Esophagus (tissue), 2 donors: ENCODE measurements at regions not wholly inside any gene's neighbourhood (a gene's known extent, or its start where the extent isn't known, plus 50 kb on each side); places are given as distances from the start of the nearest gene placed in this dataset.

Experiments used
- H3K27ac ChIP-seq, 2 donors: one replicate each; pipeline ENCODE4 v1.5.1; 2013; ENCODE audit warnings: low read depth in 2 of 2, mild to moderate bottlenecking in 2 of 2, inconsistent platforms in 1 of 2, low read length in 1 of 2, moderate library complexity in 1 of 2
- H3K27me3 ChIP-seq, 2 donors: one replicate each; pipeline ENCODE4 v1.6.1; 2013; ENCODE audit warnings: low read length in 2 of 2, control low read depth in 1 of 2, mild to moderate bottlenecking in 1 of 2; ENCODE audit not compliant: insufficient read depth in 2 of 2, control insufficient read depth in 1 of 2
- H3K36me3 ChIP-seq, 2 donors: one replicate each; pipeline ENCODE4 v1.6.1; 2013; ENCODE audit warnings: low read length in 1 of 2; ENCODE audit not compliant: control insufficient read depth in 2 of 2, insufficient read depth in 2 of 2
- H3K4me1 ChIP-seq, 2 donors: one replicate each; pipeline ENCODE4 v1.6.1; 2013; ENCODE audit warnings: low read length in 1 of 2; ENCODE audit not compliant: control insufficient read depth in 2 of 2, insufficient read depth in 2 of 2
- H3K4me3 ChIP-seq, 2 donors: one replicate each; pipeline ENCODE4 v1.5.1; 2013; ENCODE audit warnings: low read length in 2 of 2, mild to moderate bottlenecking in 2 of 2, low read depth in 1 of 2, moderate library complexity in 1 of 2
- H3K9me3 ChIP-seq, 2 donors: one replicate each; pipeline ENCODE4 v1.6.1; 2013; ENCODE audit warnings: mild to moderate bottlenecking in 2 of 2, low read depth in 1 of 2, low read length in 1 of 2, moderate library complexity in 1 of 2; ENCODE audit not compliant: control insufficient read depth in 2 of 2, insufficient read depth in 1 of 2
- WGBS, 2 donors: extraction: QIAGEN DNeasy Blood & Tissue Kit; methylation state at CpG; one replicate each; pipeline ENCODE4 v1.1.7; 2013; 5-methylcytosine and 5-hydroxymethylcytosine counted together
- donor health status: healthy with polysubstance abuse.
- donor health status: Bipolar disorder and iron deficiency.

GRCh38 chr14:71482671-71483070, 449.6 kb upstream of the RGS6 start:
- peaks cover 0 to 2% of the 10 kb centered on the region in 2 donors for H3K36me3 ChIP-seq
- no peaks in the 10 kb centered on the region for H3K4me1 ChIP-seq
- H3K9me3 ChIP-seq: no peaks in the 10 kb centered on the region
- no peak overlapping the region for H3K4me3 ChIP-seq
- 51 to 56% methylated on average over 2 of the region's 2 CpGs for WGBS, 2 donors
- no peak overlapping the region for H3K27ac ChIP-seq
- no peaks in the 10 kb centered on the region for H3K27me3 ChIP-seq

DNA sequence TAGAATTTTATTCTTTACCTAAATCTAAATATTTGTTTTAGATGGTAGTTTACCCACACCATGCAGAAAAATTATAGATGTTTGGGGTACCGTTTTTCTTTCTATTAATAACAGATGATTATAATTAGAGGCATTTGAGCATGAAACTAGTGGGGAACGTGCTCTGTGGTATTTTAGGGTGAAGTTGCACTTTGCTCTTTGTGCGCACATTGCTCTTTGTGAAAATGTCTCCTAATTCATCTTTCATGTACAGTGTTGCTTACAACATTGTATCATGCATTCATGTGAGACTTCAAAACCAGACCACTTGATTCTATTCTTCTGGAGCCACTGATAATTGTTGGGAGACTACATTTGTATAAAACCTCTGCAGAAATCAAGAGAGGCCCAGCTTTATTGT, 449.1 kb upstream of the RGS6 start:
- Histone ChIP-seq H3K27ac (no peak overlapping the region), H3K4me1 (no peaks in the 10 kb centered on the region), H3K27me3 (no peaks in the 10 kb centered on the region), H3K36me3 (peaks cover 0 to 2% of the 10 kb centered on the region in 2 donors), H3K9me3 (no peaks in the 10 kb centered on the region), H3K4me3 (no peak overlapping the region)
- WGBS, 2 donors: 80 to 83% methylated on average over 3 of the region's 3 CpGs

DNA sequence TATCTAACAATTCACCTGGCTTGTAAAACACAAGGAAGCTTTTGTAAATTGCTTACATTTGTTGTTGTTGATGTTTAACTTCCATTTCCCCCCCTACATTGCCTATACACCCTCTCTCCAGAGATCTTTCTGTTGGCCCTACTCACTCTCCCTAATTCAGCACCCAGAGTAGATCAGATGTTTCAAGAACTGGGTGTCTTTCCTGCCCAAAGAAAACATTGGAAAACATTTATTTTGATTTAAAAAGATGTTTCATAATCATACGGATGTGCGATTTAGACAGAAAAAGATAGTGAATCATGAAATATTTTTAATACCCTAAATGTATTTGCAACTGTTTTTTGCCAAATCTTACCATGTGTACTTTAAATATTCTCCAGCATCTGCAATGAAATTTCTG, 446.4 kb upstream of the RGS6 start:
- H3K27me3 ChIP-seq: no peaks in the 10 kb centered on the region
- H3K27ac ChIP-seq: no peak overlapping the region
- no peak overlapping the region for H3K4me3 ChIP-seq
- WGBS, 2 donors: 92 to 99% methylated on average over 2 of the region's 2 CpGs
- peaks cover 0 to 2% of the 10 kb centered on the region in 2 donors for H3K36me3 ChIP-seq
- no peaks in the 10 kb centered on the region for H3K4me1 ChIP-seq
- H3K9me3 ChIP-seq: no peaks in the 10 kb centered on the region

DNA sequence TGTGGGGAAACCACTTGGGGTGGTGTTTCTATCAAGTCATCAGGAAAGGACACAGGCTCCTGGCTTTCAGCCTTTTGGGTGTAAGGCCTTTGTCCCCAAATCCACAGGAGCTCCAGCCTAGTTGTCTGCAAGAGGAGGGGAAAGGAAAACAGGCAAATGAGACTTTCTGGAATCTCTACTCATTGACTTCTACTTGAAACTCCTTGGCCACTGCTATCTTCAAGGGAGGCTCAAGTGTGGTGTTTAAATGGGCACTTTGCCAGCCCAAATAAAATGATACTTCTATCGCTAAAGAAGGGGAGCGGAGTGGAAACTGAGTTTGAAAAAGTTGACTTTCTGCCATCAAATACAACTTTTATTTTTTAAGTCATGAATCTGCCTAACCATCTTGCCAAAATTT, 445.9 kb upstream of the RGS6 start:
- Histone ChIP-seq H3K27me3 (no peaks in the 10 kb centered on the region), H3K36me3 (peaks cover 0 to 2% of the 10 kb centered on the region in 2 donors), H3K4me3 (no peak overlapping the region), H3K9me3 (no peaks in the 10 kb centered on the region), H3K4me1 (no peaks in the 10 kb centered on the region), H3K27ac (no peak overlapping the region)
- WGBS, 2 donors: 81 to 84% methylated on average over 2 of the region's 2 CpGs

DNA sequence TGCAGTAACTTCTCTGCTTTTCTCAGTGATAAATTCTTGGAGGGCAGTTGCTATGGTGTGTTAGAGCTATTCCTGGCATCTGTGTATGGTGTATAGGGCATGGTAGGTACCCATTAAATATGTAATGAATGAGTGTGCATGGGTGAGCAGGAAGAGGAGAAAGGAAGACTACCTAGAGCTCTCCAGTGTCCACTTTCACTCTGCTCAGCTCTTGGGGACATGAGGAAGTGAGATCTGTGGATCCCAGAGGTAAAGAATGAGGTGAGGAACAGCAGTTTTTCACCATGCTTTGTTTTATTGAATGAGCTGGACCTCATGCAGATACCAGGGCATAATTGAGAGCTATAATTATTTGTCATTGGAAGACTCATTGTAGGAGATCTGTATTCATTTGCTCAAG, 444.8 kb upstream of the RGS6 start:
- Histone ChIP-seq H3K36me3 (peaks cover 0 to 2% of the 10 kb centered on the region in 2 donors), H3K4me1 (no peaks in the 10 kb centered on the region), H3K4me3 (no peak overlapping the region), H3K27me3 (no peaks in the 10 kb centered on the region), H3K27ac (no peak overlapping the region), H3K9me3 (no peaks in the 10 kb centered on the region)

- H3K27ac ChIP-seq: no peak overlapping the region
- no peaks in the 10 kb centered on the region for H3K4me1 ChIP-seq
These were observed 444.3 kb upstream of the RGS6 start for GRCh38 chr14:71487941-71488340.

DNA sequence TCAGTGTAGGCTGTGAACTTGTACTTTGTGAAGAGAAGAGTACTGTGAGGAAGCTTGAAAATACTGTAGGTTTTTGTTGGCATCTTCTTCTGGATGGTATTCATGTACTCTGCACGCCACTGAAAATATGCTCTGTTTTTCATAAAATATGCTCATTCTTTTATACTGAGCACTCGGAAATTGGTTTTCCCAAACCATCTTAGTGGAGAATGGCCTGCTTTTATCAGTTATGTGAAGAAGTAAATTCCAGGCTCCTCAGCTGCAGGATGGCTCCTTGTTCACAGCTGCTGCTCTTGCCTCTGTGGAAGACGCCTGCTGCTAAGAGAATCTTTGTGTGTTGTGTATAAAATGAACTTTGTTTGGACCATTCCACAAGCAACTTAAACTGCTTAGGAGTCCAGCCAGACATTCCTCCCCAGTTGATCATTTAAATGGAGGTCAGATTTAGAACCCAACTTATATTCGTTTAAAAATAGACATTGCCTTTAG, 443.5 kb upstream of the RGS6 start:
- 73 to 74% methylated on average over 4 of the region's 4 CpGs for WGBS, 2 donors
- H3K36me3 ChIP-seq: peaks cover 0 to under 1% of the 10 kb centered on the region in 2 donors
- no peak overlapping the region for H3K27ac ChIP-seq
- no peaks in the 10 kb centered on the region for H3K4me1 ChIP-seq
- H3K9me3 ChIP-seq: no peaks in the 10 kb centered on the region
- H3K4me3 ChIP-seq: no peak overlapping the region
- no peaks in the 10 kb centered on the region for H3K27me3 ChIP-seq

More at GRCh38 chr14:71487941-71488340, 444.3 kb upstream of the RGS6 start:
- no peaks in the 10 kb centered on the region for H3K27me3 ChIP-seq
- no peak overlapping the region for H3K4me3 ChIP-seq
- 76 to 78% methylated on average over 2 of the region's 2 CpGs for WGBS, 2 donors
- H3K9me3 ChIP-seq: no peaks in the 10 kb centered on the region
- peaks cover 0 to 2% of the 10 kb centered on the region in 2 donors for H3K36me3 ChIP-seq

DNA sequence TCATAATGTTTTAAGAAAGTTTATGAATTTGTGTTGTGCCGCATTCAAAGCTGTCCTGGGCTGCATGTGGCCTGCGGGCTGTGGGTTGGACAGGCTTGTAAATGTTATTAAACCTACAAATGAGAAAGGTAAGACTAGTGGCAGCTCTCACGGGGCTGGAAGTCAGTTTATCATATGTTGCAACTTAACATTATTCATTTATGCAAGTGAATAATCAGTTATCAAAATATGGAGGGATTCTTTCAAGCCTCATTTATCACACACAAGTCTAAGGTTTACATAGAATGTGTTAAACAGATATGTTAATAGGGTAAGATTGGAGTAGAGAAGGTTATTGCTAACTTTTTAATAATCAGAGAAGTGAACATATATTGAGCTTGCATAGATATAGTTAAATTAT, 442.5 kb upstream of the RGS6 start:
- Histone ChIP-seq H3K36me3 (no peaks in the 10 kb centered on the region), H3K27ac (no peak overlapping the region), H3K4me1 (no peaks in the 10 kb centered on the region), H3K4me3 (no peak overlapping the region), H3K27me3 (no peaks in the 10 kb centered on the region), H3K9me3 (no peaks in the 10 kb centered on the region)
- WGBS, 2 donors: 96 to 98% methylated on average over 3 of the region's 3 CpGs

DNA sequence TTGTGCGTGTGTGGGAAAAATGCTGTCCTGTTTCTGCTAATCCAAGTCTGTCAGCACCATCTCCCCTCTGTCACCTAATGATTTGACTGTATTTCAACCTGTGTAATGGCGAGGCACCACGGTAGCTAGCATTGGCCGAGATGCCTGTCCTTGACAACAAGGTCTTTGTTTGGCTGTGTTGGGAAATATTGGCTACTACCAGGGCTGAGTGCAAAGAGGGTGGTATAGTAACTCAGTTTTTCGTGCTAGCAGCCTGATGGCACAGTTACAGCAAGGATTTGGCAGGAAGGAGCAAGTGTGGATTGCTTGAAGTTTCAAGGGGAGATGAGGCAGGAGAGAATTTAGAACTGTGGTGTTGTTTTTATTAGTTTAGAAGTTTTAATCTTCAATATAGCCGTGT, 440.3 kb upstream of the RGS6 start:
- Histone ChIP-seq H3K27me3 (no peaks in the 10 kb centered on the region), H3K27ac (no peak overlapping the region), H3K9me3 (no peaks in the 10 kb centered on the region), H3K4me3 (no peak overlapping the region), H3K4me1 (no peaks in the 10 kb centered on the region), H3K36me3 (no peaks in the 10 kb centered on the region)
- 62 to 63% methylated on average over 6 of the region's 6 CpGs for WGBS, 2 donors

GRCh38 chr14:71492346-71492745, 439.9 kb upstream of the RGS6 start:
- H3K27ac ChIP-seq: no peak overlapping the region
- H3K36me3 ChIP-seq: no peaks in the 10 kb centered on the region
- WGBS, 2 donors: 69 to 85% methylated on average over 5 of the region's 5 CpGs
- no peaks in the 10 kb centered on the region for H3K27me3 ChIP-seq
- no peak overlapping the region for H3K4me3 ChIP-seq
- H3K4me1 ChIP-seq: no peaks in the 10 kb centered on the region
- no peaks in the 10 kb centered on the region for H3K9me3 ChIP-seq
